ENCODE measurements at regions not wholly inside any gene's neighbourhood (a gene's known extent, or its start where the extent isn't known, plus 50 kb on each side); places are given as distances from the start of the nearest gene placed in this dataset.

DNA sequence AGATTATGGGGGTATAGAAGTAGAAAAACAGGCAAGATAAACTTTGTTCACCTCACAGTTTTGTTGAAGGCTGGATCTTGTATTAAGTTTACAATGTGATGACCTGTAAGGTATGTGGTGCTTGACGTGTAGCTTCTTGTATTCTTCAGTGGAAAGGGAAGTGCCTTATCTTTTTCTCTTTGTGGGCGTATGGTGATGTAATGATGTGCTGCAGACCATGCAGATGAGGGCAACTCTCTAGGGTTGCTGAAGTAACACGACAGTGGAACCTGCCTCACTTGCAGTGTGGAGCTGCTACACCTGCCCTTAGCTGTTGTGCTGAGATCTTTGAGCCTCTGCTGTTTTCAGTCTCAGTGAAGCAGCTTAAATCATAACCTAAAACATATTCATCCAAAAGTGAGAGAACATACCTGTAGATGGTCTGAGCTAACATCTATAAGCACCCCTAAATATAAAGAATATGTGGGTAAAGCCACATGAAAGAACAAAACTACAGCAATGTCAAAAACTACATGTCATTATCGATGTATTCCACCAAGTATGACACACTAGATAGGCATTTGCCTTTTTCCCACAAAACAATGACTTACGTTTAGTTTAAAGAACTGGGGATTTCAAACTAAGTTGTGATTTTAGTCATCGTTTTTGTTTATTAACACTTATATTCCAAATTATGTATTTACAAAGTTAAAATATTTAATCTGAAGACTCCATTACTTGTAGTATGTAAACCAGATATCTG is 1144.1 kb downstream of the CNTNAP5 start:
- H2AFZ ChIP-seq = no peak overlapping the region
- H3K27ac ChIP-seq = no peak overlapping the region

DNA sequence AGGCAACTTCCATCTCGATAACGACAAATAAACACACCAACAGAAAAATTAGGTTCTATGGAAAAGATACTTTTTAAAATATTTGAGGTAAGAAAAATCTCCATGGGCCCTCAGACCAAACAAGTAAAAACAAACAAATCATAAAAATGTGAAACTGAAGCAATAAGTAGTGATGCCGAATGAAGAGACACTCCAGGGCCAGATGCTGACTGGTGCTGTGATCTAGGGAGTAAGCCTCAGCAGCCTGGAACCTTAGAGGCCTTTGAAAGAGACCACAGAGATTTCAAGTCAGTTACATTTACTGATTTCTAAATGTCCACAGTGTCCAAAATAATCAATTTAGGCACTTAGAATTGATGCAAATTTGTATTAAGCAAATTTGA is 1144.7 kb downstream of the CNTNAP5 start:
- no peak for DNase-seq (ENCODE audit: low spot score)
- H2AFZ ChIP-seq = no peak overlapping the region
- WGBS (ENCODE audit: low lambda C conversion rate, missing lambda C conversion rate) = 93% methylated on average over 3 of the region's 3 CpGs

More for the DNA sequence above, 1144.1 kb downstream of the CNTNAP5 start:
- H3K9me3 ChIP-seq (ENCODE audit: low read depth) = no peaks in the 10 kb centered on the region
- DNase-seq (ENCODE audit: low spot score) = no peak
- no peak overlapping the region for H3K4me2 ChIP-seq
- H3K9me2 ChIP-seq (replicated peaks; ENCODE audit: insufficient read depth) = no peaks in the 10 kb centered on the region
- TF ChIP-seq, protein P1, sequence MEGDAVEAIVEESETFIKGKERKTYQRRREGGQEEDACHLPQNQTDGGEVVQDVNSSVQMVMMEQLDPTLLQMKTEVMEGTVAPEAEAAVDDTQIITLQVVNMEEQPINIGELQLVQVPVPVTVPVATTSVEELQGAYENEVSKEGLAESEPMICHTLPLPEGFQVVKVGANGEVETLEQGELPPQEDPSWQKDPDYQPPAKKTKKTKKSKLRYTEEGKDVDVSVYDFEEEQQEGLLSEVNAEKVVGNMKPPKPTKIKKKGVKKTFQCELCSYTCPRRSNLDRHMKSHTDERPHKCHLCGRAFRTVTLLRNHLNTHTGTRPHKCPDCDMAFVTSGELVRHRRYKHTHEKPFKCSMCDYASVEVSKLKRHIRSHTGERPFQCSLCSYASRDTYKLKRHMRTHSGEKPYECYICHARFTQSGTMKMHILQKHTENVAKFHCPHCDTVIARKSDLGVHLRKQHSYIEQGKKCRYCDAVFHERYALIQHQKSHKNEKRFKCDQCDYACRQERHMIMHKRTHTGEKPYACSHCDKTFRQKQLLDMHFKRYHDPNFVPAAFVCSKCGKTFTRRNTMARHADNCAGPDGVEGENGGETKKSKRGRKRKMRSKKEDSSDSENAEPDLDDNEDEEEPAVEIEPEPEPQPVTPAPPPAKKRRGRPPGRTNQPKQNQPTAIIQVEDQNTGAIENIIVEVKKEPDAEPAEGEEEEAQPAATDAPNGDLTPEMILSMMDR (IDR thresholded peaks at IDR 0.05; ENCODE audit: poor library complexity) = no peak
- TF ChIP-seq EZH2phosphoT487 (IDR thresholded peaks at IDR 0.05; ENCODE audit: low read depth, severe bottlenecking, unreplicated experiment) = no peak
- TF ChIP-seq EZH2 (IDR thresholded peaks at IDR 0.05; ENCODE audit: borderline replicate concordance) = no peak
- no peaks in the 10 kb centered on the region for H4K20me1 ChIP-seq (ENCODE audit: insufficient read depth, poor library complexity, severe bottlenecking)
- no peaks in the 10 kb centered on the region for H3K36me3 ChIP-seq (replicated peaks; ENCODE audit: insufficient read depth, low read depth)
- H3K27me3 ChIP-seq = no peaks in the 10 kb centered on the region
- WGBS (ENCODE audit: low lambda C conversion rate, missing lambda C conversion rate) = 74% methylated on average over 6 of the region's 6 CpGs
- H3K79me2 ChIP-seq = no peaks in the 10 kb centered on the region
- no peak overlapping the region for H3K4me3 ChIP-seq
- no peaks in the 10 kb centered on the region for H3K4me1 ChIP-seq (ENCODE audit: insufficient read depth)

DNA sequence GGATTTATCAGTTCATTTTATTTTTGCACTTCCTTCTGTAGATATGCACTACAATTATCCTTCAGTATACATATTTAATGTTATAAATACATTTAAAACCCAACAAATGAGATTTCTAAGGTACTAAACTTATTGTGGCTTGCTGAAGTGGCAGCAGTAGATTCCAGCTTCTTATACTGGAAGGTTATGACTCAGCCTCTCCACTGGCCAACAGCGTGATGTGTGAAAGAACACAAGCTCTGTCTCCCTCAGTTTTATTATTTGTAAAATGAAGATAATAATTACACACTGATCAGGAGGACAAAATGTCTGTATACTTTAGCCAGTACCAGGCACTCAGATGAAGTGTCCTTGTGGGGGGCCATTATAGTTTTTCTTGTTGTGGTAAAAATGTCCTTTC is 1147.1 kb downstream of the CNTNAP5 start:
- 88% methylated on average over 1 of the region's 1 CpG for WGBS (ENCODE audit: low lambda C conversion rate, missing lambda C conversion rate)
- H3K4me3 ChIP-seq = no peak overlapping the region
- H3K27me3 ChIP-seq = no peaks in the 10 kb centered on the region
- H4K20me1 ChIP-seq (ENCODE audit: insufficient read depth, poor library complexity, severe bottlenecking) = no peaks in the 10 kb centered on the region
- H3K4me2 ChIP-seq = no peak overlapping the region
- no peak overlapping the region for H2AFZ ChIP-seq
- TF ChIP-seq EZH2 (IDR thresholded peaks at IDR 0.05; ENCODE audit: borderline replicate concordance) = no peak
- TF ChIP-seq, protein P1 (IDR thresholded peaks at IDR 0.05; ENCODE audit: poor library complexity) = no peak
- no peak for TF ChIP-seq EZH2phosphoT487 (IDR thresholded peaks at IDR 0.05; ENCODE audit: low read depth, severe bottlenecking, unreplicated experiment)
- H3K27ac ChIP-seq = no peak overlapping the region
- no peaks in the 10 kb centered on the region for H3K36me3 ChIP-seq (replicated peaks; ENCODE audit: insufficient read depth, low read depth)
- no peak for DNase-seq (ENCODE audit: low spot score)
- H3K9me2 ChIP-seq (replicated peaks; ENCODE audit: insufficient read depth) = no peaks in the 10 kb centered on the region
- no peaks in the 10 kb centered on the region for H3K9me3 ChIP-seq (ENCODE audit: low read depth)
- no peaks in the 10 kb centered on the region for H3K79me2 ChIP-seq
- no peaks in the 10 kb centered on the region for H3K4me1 ChIP-seq (ENCODE audit: insufficient read depth)

More for the DNA sequence above, 1144.7 kb downstream of the CNTNAP5 start:
- no peaks in the 10 kb centered on the region for H3K9me2 ChIP-seq (replicated peaks; ENCODE audit: insufficient read depth)
- no peak overlapping the region for H3K4me3 ChIP-seq
- H3K4me2 ChIP-seq = no peak overlapping the region
- H4K20me1 ChIP-seq (ENCODE audit: insufficient read depth, poor library complexity, severe bottlenecking) = no peaks in the 10 kb centered on the region
- no peaks in the 10 kb centered on the region for H3K9me3 ChIP-seq (ENCODE audit: low read depth)
- no peaks in the 10 kb centered on the region for H3K27me3 ChIP-seq
- TF ChIP-seq, protein P1 (IDR thresholded peaks at IDR 0.05; ENCODE audit: poor library complexity) = no peak
- TF ChIP-seq EZH2phosphoT487 (IDR thresholded peaks at IDR 0.05; ENCODE audit: low read depth, severe bottlenecking, unreplicated experiment) = no peak
- no peak for TF ChIP-seq EZH2 (IDR thresholded peaks at IDR 0.05; ENCODE audit: borderline replicate concordance)
- no peak overlapping the region for H3K27ac ChIP-seq
- H3K4me1 ChIP-seq (ENCODE audit: insufficient read depth) = no peaks in the 10 kb centered on the region
- no peaks in the 10 kb centered on the region for H3K36me3 ChIP-seq (replicated peaks; ENCODE audit: insufficient read depth, low read depth)
- H3K79me2 ChIP-seq = no peaks in the 10 kb centered on the region
